Kidney epithelial cell (primary cell): ENCODE measurements at regions not wholly inside any gene's neighbourhood (a gene's known extent, or its start where the extent isn't known, plus 50 kb on each side); places are given as distances from the start of the nearest gene placed in this dataset.

ENCODE experiments used
- DNase-seq: peaks from one replicate; pipeline ENCODE4 v3.0.0-alpha.2; 2010; ENCODE audit warnings: low read depth
- H3K27me3 ChIP-seq: 2 replicates; pipeline ENCODE4 v1.6.0; 2011; ENCODE audit warnings: low read length; ENCODE audit not compliant: control insufficient read depth, insufficient read depth
- H3K36me3 ChIP-seq: 2 replicates; pipeline ENCODE4 v1.5.1; 2011; ENCODE audit warnings: low read length; ENCODE audit not compliant: control insufficient read depth, insufficient read depth
- H3K4me3 ChIP-seq: 2 replicates; pipeline ENCODE4 v1.5.1; 2011; ENCODE audit warnings: low read depth, mild to moderate bottlenecking, control low read depth, low read length
- TF ChIP-seq, protein P1 (sequence below): IDR thresholded peaks from 2 replicates; pipeline ENCODE4 v1.5.1; 2011; ENCODE audit warnings: mild to moderate bottlenecking, moderate library complexity, low read length, control low read depth, inconsistent platforms; ENCODE audit not compliant: insufficient read depth, poor library complexity, severe bottlenecking

DNA sequence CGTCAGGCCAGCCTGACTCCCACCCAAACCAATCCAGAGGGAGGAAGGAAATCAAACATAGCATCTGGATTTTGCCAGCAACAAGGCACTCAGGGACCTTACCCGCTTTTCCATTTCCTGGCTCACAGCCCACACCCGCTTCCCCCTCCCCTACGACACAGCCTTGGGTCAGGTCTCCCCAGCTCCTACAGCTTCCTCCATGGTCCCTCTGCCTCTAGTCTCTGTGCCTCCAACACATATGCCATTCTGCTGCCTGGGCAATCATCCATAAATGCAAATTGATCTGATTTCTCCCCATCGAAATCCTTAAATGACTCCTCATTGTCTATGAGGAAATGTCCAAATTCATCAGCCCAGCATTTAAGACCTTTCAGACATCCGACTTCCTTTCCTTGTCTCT is 53.2 kb upstream of the CUX1 start:
- no peaks in the 10 kb centered on the region for H3K36me3 ChIP-seq
- H3K4me3 ChIP-seq = no peak overlapping the region
- TF ChIP-seq, protein P1, sequence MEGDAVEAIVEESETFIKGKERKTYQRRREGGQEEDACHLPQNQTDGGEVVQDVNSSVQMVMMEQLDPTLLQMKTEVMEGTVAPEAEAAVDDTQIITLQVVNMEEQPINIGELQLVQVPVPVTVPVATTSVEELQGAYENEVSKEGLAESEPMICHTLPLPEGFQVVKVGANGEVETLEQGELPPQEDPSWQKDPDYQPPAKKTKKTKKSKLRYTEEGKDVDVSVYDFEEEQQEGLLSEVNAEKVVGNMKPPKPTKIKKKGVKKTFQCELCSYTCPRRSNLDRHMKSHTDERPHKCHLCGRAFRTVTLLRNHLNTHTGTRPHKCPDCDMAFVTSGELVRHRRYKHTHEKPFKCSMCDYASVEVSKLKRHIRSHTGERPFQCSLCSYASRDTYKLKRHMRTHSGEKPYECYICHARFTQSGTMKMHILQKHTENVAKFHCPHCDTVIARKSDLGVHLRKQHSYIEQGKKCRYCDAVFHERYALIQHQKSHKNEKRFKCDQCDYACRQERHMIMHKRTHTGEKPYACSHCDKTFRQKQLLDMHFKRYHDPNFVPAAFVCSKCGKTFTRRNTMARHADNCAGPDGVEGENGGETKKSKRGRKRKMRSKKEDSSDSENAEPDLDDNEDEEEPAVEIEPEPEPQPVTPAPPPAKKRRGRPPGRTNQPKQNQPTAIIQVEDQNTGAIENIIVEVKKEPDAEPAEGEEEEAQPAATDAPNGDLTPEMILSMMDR = no peak
- DNase-seq = no peak
- peaks cover 2% of the 10 kb centered on the region for H3K27me3 ChIP-seq

DNA sequence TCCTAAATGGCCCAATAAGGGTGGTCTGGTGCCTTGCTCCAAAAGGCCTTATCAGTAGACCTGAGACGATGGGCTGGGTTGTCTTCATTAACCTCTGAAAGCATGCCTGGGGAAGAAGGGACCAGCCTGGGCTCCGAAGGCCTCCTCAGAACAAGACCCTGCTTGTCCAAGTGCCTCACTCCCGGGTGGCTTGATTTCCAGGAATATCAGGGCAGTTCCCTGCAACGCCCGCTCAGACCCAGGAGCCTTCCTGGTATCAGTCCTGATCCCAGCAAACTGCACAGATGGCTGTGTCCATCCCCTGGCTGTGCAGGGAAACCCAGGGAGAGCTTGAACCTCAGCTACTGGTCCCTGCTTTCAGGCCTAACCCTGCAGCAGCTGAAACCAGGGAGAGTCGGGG is 49.9 kb upstream of the CUX1 start:
- TF ChIP-seq, protein P1 = no peak
- Histone ChIP-seq H3K27me3 (peaks cover 8% of the 10 kb centered on the region), H3K4me3 (no peak overlapping the region), H3K36me3 (no peaks in the 10 kb centered on the region)
- no peak for DNase-seq
